K562 (cell line): ENCODE measurements at regions not wholly inside any gene's neighbourhood (a gene's known extent, or its start where the extent isn't known, plus 50 kb on each side); places are given as distances from the start of the nearest gene placed in this dataset.
"Not testable (repeated sequence)": the region's sequence is repeated elsewhere in the genome, so short reads cannot be mapped to it uniquely, and the experiment has no call there.

ENCODE experiments used
- ATAC-seq: fragments of 200-7000 bp; cut with Tn5 transposase; 3 replicates; pipeline ENCODE4 v1.9.1; 2020; ENCODE audit warnings: moderate library complexity
- BruUV-seq: library from RNA; stranded (reverse); fragments of 400-500 nt; replicated peaks from 2 replicates; lab custom pipeline; 2021; lab: Mats Ljungman, UMichigan
- CTCF ChIA-PET: fragments of 300-600 bp; formaldehyde crosslinking; extraction: SDS; loops from one replicate; lab custom pipeline; 2021; ENCODE audit warnings: low intra/inter-chr PET ratio; lab: Yijun Ruan, JAX
- POLR2A ChIA-PET: fragments of 300-600, 350-650 bp; sonication (Branson Sonifier 250); formaldehyde crosslinking; extraction: SDS; loops from one replicate; lab custom pipeline; 2021; ENCODE audit warnings: antibody characterized with exemption, inconsistent platforms; lab: Yijun Ruan, JAX
- DNase-seq, 4 experiments: peaks; one replicate each; pipeline versions ENCODE4 v3.0.0 to v3.0.0-alpha.2; 2011 to 2018; ENCODE audit warnings: low spot score in 3 of 4, mixed read lengths in 3 of 4; ENCODE audit errors: extremely low read depth in 1 of 4
- FAIRE-seq: peaks from 2 replicates; lab custom pipeline; 2011; peaks lifted over from hg19 to GRCh38; lab: Jason Lieb, UNC
- H2AFZ ChIP-seq: 2 replicates; pipeline ENCODE4 v1.6.0; 2011; ENCODE audit warnings: low read depth, low read length, control low read depth, inconsistent platforms
- H3K27ac ChIP-seq: fragments of 200-600 bp; 3 replicates; pipeline ENCODE4 v1.8.0; 2011; ENCODE audit warnings: low read depth, mild to moderate bottlenecking, control low read depth, inconsistent platforms, low read length, moderate library complexity, mixed read lengths; ENCODE audit errors: extremely low read depth
- H3K27me3 ChIP-seq, 2 experiments: fragments of 300-600 bp in 1 of 2; 2 replicates in 1 of 2; 3 replicates in 1 of 2; pipeline versions ENCODE4 v1.6.0 to v1.8.0; 2011; ENCODE audit warnings: inconsistent platforms in 2 of 2, low read length in 2 of 2, mild to moderate bottlenecking in 1 of 2, mixed read lengths in 1 of 2, moderate library complexity in 1 of 2; ENCODE audit not compliant: control insufficient read depth in 2 of 2, insufficient read depth in 2 of 2
- H3K36me3 ChIP-seq: fragments of 300-600 bp; 3 replicates; pipeline ENCODE4 v1.8.0; 2011; ENCODE audit warnings: mild to moderate bottlenecking, low read length, inconsistent platforms; ENCODE audit not compliant: control insufficient read depth, insufficient read depth
- H3K4me1 ChIP-seq, 2 experiments: fragments of 200-600 bp in 1 of 2; replicated peaks in 1 of 2; 2 replicates in 1 of 2; 3 replicates in 1 of 2; pipeline versions ENCODE4 v1.5.1 to v1.8.0; 2011; ENCODE audit warnings: inconsistent platforms in 2 of 2, low read length in 2 of 2, mild to moderate bottlenecking in 1 of 2, mixed read lengths in 1 of 2, moderate library complexity in 1 of 2; ENCODE audit not compliant: control insufficient read depth in 2 of 2, insufficient read depth in 2 of 2
- H3K4me2 ChIP-seq: 2 replicates; pipeline ENCODE4 v1.6.1; 2011; ENCODE audit warnings: low read length, control low read depth, inconsistent platforms, mixed read lengths; ENCODE audit not compliant: insufficient read depth
- H3K4me3 ChIP-seq: fragments of 200-600 bp; sonication (generic), shearing (Covaris generic); 2 replicates; pipeline ENCODE4 v1.5.1; 2016; ENCODE audit warnings: control low read depth, inconsistent platforms
- H3K79me2 ChIP-seq: fragments of 200-600 bp; 3 replicates; pipeline ENCODE4 v1.8.0; 2011; ENCODE audit warnings: low read length, inconsistent platforms; ENCODE audit not compliant: control insufficient read depth, insufficient read depth
- H3K9ac ChIP-seq, 2 experiments: 2 replicates each; pipeline versions ENCODE4 v1.6.0 to v1.6.1; 2011; ENCODE audit warnings: low read depth in 2 of 2, low read length in 2 of 2, control low read depth in 1 of 2, inconsistent platforms in 1 of 2, mild to moderate bottlenecking in 1 of 2, mixed read lengths in 1 of 2; ENCODE audit not compliant: insufficient read depth in 1 of 2
- H3K9me1 ChIP-seq: one replicate; pipeline ENCODE4 v1.6.0; 2011; ENCODE audit warnings: inconsistent platforms, mild to moderate bottlenecking, low read length, moderate library complexity; ENCODE audit not compliant: control insufficient read depth, insufficient read depth
- H3K9me3 ChIP-seq: replicated peaks from 2 replicates; pipeline ENCODE4 v1.5.1; 2011; ENCODE audit warnings: low read depth, low read length, inconsistent platforms; ENCODE audit not compliant: control insufficient read depth, insufficient read depth
- H4K20me1 ChIP-seq: replicated peaks from 2 replicates; pipeline ENCODE4 v1.6.1; 2011; ENCODE audit warnings: low read length, inconsistent platforms, mixed read lengths; ENCODE audit not compliant: control insufficient read depth, insufficient read depth
- NRF1 ChIP-seq, 2 experiments: fragments of 450-650 bp; IDR thresholded peaks in 1 of 2; conservative IDR thresholded peaks in 1 of 2; 2 replicates each; pipeline ENCODE4 v1.6.1; 2014; ENCODE audit warnings: mild to moderate bottlenecking in 2 of 2
- WGBS: fragments of 100-300 bp; shearing (Covaris generic); methylation state at CpG from one replicate; pipeline ENCODE4 v1.1.6; 2016; ENCODE audit warnings: low coverage, mixed read lengths; ENCODE audit not compliant: insufficient coverage; ENCODE audit errors: missing lambda C conversion rate; 5-methylcytosine and 5-hydroxymethylcytosine counted together
- in situ Hi-C: fragments of 300-500 bp; cut with MboI; formaldehyde crosslinking; loops from 4 replicates; pipeline ENCODE4 v1.15.0; 2018; ENCODE audit warnings: inconsistent platforms, mixed read lengths
- intact Hi-C: fragments of 100-400 bp; cut with micrococcal nuclease; formaldehyde crosslinking; loops from 2 replicates; pipeline ENCODE4 v1.14.2; 2022

GRCh38 chrX:74031527-74031926 lies 179.0 kb upstream of the XIST start:
- 1% methylated on average over 7 of the region's 7 CpGs for whole genome bisulfite sequencing
- H3K36me3 ChIP-seq, H3K9me1 ChIP-seq, H3K79me2 ChIP-seq, FAIRE-seq, H3K9me3 ChIP-seq, H3K9ac ChIP-seq, CTCF ChIA-PET, H4K20me1 ChIP-seq, H3K4me3 ChIP-seq, ATAC-seq, H3K4me2 ChIP-seq, BruUV-seq, H2AFZ ChIP-seq, DNase-seq, H3K4me1 ChIP-seq, H3K27me3 ChIP-seq, H3K27ac ChIP-seq, intact Hi-C loops, POLR2A ChIA-PET, in situ Hi-C loops: not testable (repeated sequence)
- peak; percentile 62 to 69 for TF ChIP-seq NRF1 (conservative IDR thresholded peaks at IDR 0.05 in 1 of 2, IDR thresholded peaks at IDR 0.05 in 1 of 2)

DNA sequence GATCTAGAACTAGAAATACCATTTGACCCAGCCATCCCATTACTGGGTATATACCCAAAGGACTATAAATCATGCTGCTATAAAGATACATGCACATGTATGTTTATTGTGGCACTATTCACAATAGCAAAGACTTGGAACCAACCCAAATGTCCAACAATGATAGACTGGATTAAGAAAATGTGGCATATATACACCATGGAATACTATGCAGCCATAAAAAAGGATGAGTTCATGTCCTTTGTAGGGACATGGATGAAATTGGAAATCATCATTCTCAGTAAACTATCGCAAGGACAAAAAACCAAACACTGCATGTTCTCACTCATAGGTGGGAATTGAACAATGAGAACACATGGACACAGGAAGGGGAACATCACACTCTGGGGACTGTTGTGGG lies 178.3 kb upstream of the XIST start:
- BruUV-seq, in situ Hi-C loops, intact Hi-C loops: not testable (repeated sequence)

GRCh38 chrX:74025145-74025544 lies 172.6 kb upstream of the XIST start:
- H3K9me1 ChIP-seq, in situ Hi-C loops, CTCF ChIA-PET, ATAC-seq, H3K4me3 ChIP-seq, H3K27me3 ChIP-seq, H4K20me1 ChIP-seq, intact Hi-C loops, BruUV-seq, H3K27ac ChIP-seq, H3K9ac ChIP-seq, FAIRE-seq, H3K9me3 ChIP-seq, H3K4me1 ChIP-seq, H2AFZ ChIP-seq, H3K4me2 ChIP-seq, DNase-seq, H3K79me2 ChIP-seq, H3K36me3 ChIP-seq, POLR2A ChIA-PET: not testable (repeated sequence)
- WGBS, result 43% methylated on average over 2 of the region's 3 CpGs

More for the DNA sequence above, 178.3 kb upstream of the XIST start:
- H4K20me1 ChIP-seq, CTCF ChIA-PET, H3K27ac ChIP-seq, FAIRE-seq, H3K9me1 ChIP-seq, ATAC-seq, H3K4me1 ChIP-seq, H3K4me2 ChIP-seq, H2AFZ ChIP-seq, H3K79me2 ChIP-seq, H3K4me3 ChIP-seq, DNase-seq, H3K9ac ChIP-seq, H3K27me3 ChIP-seq, H3K36me3 ChIP-seq, H3K9me3 ChIP-seq, POLR2A ChIA-PET: not testable (repeated sequence)
- no CpG with 5 or more reads among the region's 1 CpG for WGBS
